ENCODE measurements at regions not wholly inside any gene's neighbourhood (a gene's known extent, or its start where the extent isn't known, plus 50 kb on each side); places are given as distances from the start of the nearest gene placed in this dataset.

GRCh38 chrX:125520029-125520428 is 200.4 kb downstream of the TEX13C start:
- TF ChIP-seq POLR2AphosphoS5 (IDR thresholded peaks at IDR 0.05; ENCODE audit: insufficient read depth, low read depth, low read length) (no peak), MAX (IDR thresholded peaks at IDR 0.05; ENCODE audit: insufficient read depth, insufficient read length) (no peak)
